Fibroblast of skin of back (primary cell): ENCODE measurements at regions not wholly inside any gene's neighbourhood (a gene's known extent, or its start where the extent isn't known, plus 50 kb on each side); places are given as distances from the start of the nearest gene placed in this dataset.

Source experiments
- DNase-seq: peaks from one replicate; pipeline ENCODE4 v3.0.0-alpha.2; 2013

- peak; percentile 18 for DNase-seq
Observed at GRCh38 chr2:8535821-8536685, 145.8 kb upstream of the ID2 start.

- DNase-seq: no peak
Observed at GRCh38 chr2:8536686-8537561, 144.9 kb upstream of the ID2 start.

GRCh38 chr2:8537562-8538155 lies 144.2 kb upstream of the ID2 start:
- no peak for DNase-seq

GRCh38 chr2:8538531-8538930 lies 143.3 kb upstream of the ID2 start:
- DNase-seq: no peak

- DNase-seq: no peak
Observed at GRCh38 chr2:8538931-8539621, 142.8 kb upstream of the ID2 start.

GRCh38 chr2:8539743-8540551 lies 141.9 kb upstream of the ID2 start:
- peak; percentile 8 for DNase-seq

GRCh38 chr2:8540552-8541055 lies 141.3 kb upstream of the ID2 start:
- DNase-seq: no peak

GRCh38 chr2:8541223-8541622 lies 140.6 kb upstream of the ID2 start:
- DNase-seq: no peak

GRCh38 chr2:8541636-8542035 lies 140.2 kb upstream of the ID2 start:
- no peak for DNase-seq

GRCh38 chr2:8542381-8543059 lies 139.3 kb upstream of the ID2 start:
- DNase-seq: no peak

- DNase-seq: no peak
Observed at GRCh38 chr2:8543060-8543382, 138.8 kb upstream of the ID2 start.

GRCh38 chr2:8543383-8544170 lies 138.3 kb upstream of the ID2 start:
- peak; percentile 89 for DNase-seq

- no peak for DNase-seq
Observed at GRCh38 chr2:8544171-8544785, 137.6 kb upstream of the ID2 start.

- DNase-seq: peak; percentile 85
Observed at GRCh38 chr2:8544786-8545694, 136.8 kb upstream of the ID2 start.

GRCh38 chr2:8545695-8546611 lies 135.9 kb upstream of the ID2 start:
- DNase-seq: no peak

- DNase-seq: no peak
Observed at GRCh38 chr2:8546612-8547283, 135.1 kb upstream of the ID2 start.
